Liver (tissue), 7 donors: ENCODE measurements at regions not wholly inside any gene's neighbourhood (a gene's known extent, or its start where the extent isn't known, plus 50 kb on each side); places are given as distances from the start of the nearest gene placed in this dataset.

ENCODE experiments used
- DNase-seq: peaks from one replicate; pipeline ENCODE4 v3.0.0-alpha.2; 2017; ENCODE audit warnings: low spot score
- H3K27ac ChIP-seq, 2 donors: one replicate each; pipeline ENCODE4 v1.7.0; 2013; ENCODE audit warnings: inconsistent platforms in 2 of 2, low read length in 2 of 2, control low read depth in 1 of 2, low read depth in 1 of 2, mild to moderate bottlenecking in 1 of 2
- H3K27me3 ChIP-seq, 4 donors: one replicate each; pipeline versions ENCODE4 v1.6.1 to v1.7.0; 2013; ENCODE audit warnings: low read length in 3 of 4, inconsistent platforms in 1 of 4, mild to moderate bottlenecking in 1 of 4, moderate library complexity in 1 of 4; ENCODE audit not compliant: control insufficient read depth in 4 of 4, insufficient read depth in 4 of 4
- H3K36me3 ChIP-seq, 4 donors: one replicate each; pipeline versions ENCODE4 v1.6.1 to v1.7.0; 2013; ENCODE audit warnings: low read length in 3 of 4, mild to moderate bottlenecking in 3 of 4, low read depth in 1 of 4, moderate library complexity in 1 of 4; ENCODE audit not compliant: control insufficient read depth in 4 of 4, insufficient read depth in 3 of 4
- H3K4me1 ChIP-seq, 4 donors: one replicate each; pipeline versions ENCODE4 v1.6.1 to v1.7.0; 2013; ENCODE audit warnings: low read length in 3 of 4, mild to moderate bottlenecking in 3 of 4, moderate library complexity in 1 of 4; ENCODE audit not compliant: control insufficient read depth in 4 of 4, insufficient read depth in 4 of 4
- H3K4me3 ChIP-seq, 3 donors: one replicate each; pipeline versions ENCODE4 v1.6.1 to v1.7.0; 2013; ENCODE audit warnings: low read length in 3 of 3, control low read depth in 1 of 3, low read depth in 1 of 3, mild to moderate bottlenecking in 1 of 3
- H3K9ac ChIP-seq, 2 donors: one replicate each; pipeline ENCODE4 v1.7.0; 2013; ENCODE audit warnings: low read length in 2 of 2, mild to moderate bottlenecking in 2 of 2, moderate library complexity in 2 of 2, control low read depth in 1 of 2, low read depth in 1 of 2
- H3K9me3 ChIP-seq, 4 donors: one replicate each; pipeline versions ENCODE4 v1.6.1 to v1.7.0; 2013; ENCODE audit warnings: low read length in 3 of 4; ENCODE audit not compliant: control insufficient read depth in 4 of 4
- GABPA ChIP-seq, 2 donors: IDR thresholded peaks in 1 of 2; conservative IDR thresholded peaks in 1 of 2; 2 replicates each; pipeline ENCODE4 v1.6.1; 2016; ENCODE audit warnings: antibody characterized with exemption in 2 of 2, mild to moderate bottlenecking in 1 of 2, moderate library complexity in 1 of 2
- HNF4A ChIP-seq, 2 donors: conservative IDR thresholded peaks; 2 replicates each; pipeline ENCODE4 v1.6.1; 2016; ENCODE audit warnings: antibody characterized with exemption in 2 of 2, mild to moderate bottlenecking in 2 of 2
- HNF4G ChIP-seq: IDR thresholded peaks from 2 replicates; pipeline ENCODE4 v1.6.1; 2016; ENCODE audit warnings: antibody characterized with exemption
- JUND ChIP-seq, 2 donors: IDR thresholded peaks; 2 replicates each; pipeline ENCODE4 v1.6.1; 2016; ENCODE audit warnings: antibody characterized with exemption in 2 of 2
- NR2F2 ChIP-seq: IDR thresholded peaks from 2 replicates; pipeline ENCODE4 v1.6.1; 2016; ENCODE audit warnings: antibody characterized with exemption
- YY1 ChIP-seq: IDR thresholded peaks from 2 replicates; pipeline ENCODE4 v1.6.1; 2016; ENCODE audit warnings: antibody characterized with exemption, mild to moderate bottlenecking
- WGBS: extraction: QIAGEN DNeasy Blood & Tissue Kit; methylation state at CpG from one replicate; pipeline ENCODE4 v1.1.7; 2013; 5-methylcytosine and 5-hydroxymethylcytosine counted together
- TF ChIP-seq, protein P1 (sequence below): IDR thresholded peaks from 2 replicates; pipeline ENCODE4 v1.6.1; 2016; ENCODE audit warnings: antibody characterized with exemption
- TF ChIP-seq, protein P2 (sequence below): IDR thresholded peaks from 2 replicates; pipeline ENCODE4 v1.6.1; 2016; ENCODE audit warnings: antibody characterized with exemption, mild to moderate bottlenecking
- donor health status: healthy.
- donor health status: healthy.
- donor health status: healthy.
- donor health status: healthy.

DNA sequence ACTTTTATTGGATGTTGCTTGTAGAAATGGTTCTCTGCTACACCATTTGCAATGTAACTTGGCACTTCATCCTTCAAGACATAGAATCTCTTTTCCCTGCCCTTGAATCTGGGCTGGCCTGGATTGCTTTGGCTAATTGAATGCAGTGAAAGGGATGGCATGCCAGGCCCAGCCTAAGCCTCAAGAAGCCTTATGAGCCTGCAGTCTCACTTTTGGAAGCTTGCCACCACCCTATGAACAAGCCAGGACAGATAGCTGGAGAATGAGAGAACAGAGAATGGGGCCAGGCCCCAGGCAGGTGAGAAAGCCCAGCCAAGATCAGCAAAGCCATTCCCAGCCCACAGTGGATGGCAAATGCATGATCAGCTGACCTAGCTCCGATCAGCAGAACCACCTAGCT lies 117.0 kb upstream of the ADRA1D start (continued):
- TF ChIP-seq, protein P1, sequence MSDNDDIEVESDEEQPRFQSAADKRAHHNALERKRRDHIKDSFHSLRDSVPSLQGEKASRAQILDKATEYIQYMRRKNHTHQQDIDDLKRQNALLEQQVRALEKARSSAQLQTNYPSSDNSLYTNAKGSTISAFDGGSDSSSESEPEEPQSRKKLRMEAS, result no peak

DNA sequence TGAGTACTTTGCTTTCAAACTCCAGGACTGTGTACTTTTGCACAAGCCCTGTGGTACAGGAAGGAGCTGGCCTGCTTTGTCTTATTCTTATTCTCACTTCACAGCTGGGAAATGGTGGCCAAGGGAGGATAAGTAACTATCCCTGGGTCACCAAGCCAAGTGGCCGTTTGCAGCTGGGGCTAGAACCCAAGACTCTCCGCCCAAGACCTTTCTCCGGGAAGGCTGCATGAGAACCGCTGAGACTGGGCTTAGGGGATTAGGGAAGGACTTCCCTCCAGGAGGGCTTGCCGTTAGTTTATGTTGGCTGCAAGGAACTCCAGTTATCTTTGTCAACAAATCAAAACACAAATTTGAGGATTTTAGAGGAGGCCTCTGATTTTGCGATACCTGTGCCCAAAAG lies 109.5 kb upstream of the ADRA1D start:
- H3K4me3 ChIP-seq, result no peak overlapping the region
- H3K27me3 ChIP-seq, result no peaks in the 10 kb centered on the region
- no peak overlapping the region for H3K9ac ChIP-seq
- TF ChIP-seq HNF4A (conservative IDR thresholded peaks at IDR 0.05) (no peak), YY1 (no peak), NR2F2 (no peak)
- DNase-seq, result no peak
- WGBS, result 68% methylated on average over 6 of the region's 6 CpGs
- H3K4me1 ChIP-seq, result no peaks in the 10 kb centered on the region
- no peaks in the 10 kb centered on the region for H3K36me3 ChIP-seq
- no peaks in the 10 kb centered on the region for H3K9me3 ChIP-seq
- H3K27ac ChIP-seq, result no peak overlapping the region

DNA sequence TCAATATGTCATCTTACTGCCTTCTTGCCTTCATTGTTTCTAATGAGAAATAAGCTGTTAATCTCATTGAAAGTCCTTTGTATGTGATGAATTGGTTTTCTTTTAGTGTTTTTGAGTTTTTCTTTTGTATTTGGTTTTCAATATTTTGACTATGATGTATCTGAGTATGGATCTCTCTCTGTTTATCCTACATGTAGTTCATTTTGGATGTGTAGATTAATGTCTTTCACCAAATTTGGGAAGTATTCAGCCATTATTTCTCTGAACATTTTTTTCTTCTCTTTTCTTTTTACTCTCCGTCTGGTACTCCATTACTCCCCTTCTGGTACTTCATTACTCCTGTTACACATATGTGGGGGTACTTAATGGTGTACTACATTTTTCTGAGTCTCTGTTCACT lies 103.3 kb upstream of the ADRA1D start:
- no peak for DNase-seq

DNA sequence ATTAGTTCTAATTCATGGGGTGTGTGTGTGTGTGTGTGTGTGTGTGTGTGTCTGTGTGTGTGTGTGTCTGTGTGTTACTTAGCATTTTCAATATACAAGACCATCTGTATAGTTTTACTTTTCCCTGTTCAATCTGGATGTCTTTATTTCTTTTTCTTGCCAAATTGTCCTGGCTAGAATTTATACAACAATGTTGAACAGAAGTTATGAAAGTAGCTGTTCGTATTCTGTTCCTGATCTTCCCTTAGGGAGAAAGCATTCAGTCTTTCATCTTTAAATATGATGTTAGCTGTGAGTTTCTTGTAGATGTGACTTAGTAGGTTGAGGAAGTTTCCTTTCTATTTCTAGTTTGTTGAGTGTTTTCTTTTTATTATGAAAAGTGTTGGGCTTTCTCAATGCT lies 101.0 kb upstream of the ADRA1D start:
- TF ChIP-seq JUND (IDR thresholded peaks at IDR 0.05), result no peak
- H3K9me3 ChIP-seq, result peaks cover 0 to 2% (median under 1%) of the 10 kb centered on the region in 4 donors
- no peak overlapping the region for H3K4me3 ChIP-seq
- no peak overlapping the region for H3K27ac ChIP-seq
- H3K36me3 ChIP-seq, result no peaks in the 10 kb centered on the region
- no peak for DNase-seq
- 68% methylated on average over 1 of the region's 1 CpG for WGBS
- H3K9ac ChIP-seq, result no peak overlapping the region
- H3K27me3 ChIP-seq, result no peaks in the 10 kb centered on the region
- H3K4me1 ChIP-seq, result no peaks in the 10 kb centered on the region

More for the DNA sequence above, 103.3 kb upstream of the ADRA1D start:
- Histone ChIP-seq H3K4me1 (no peaks in the 10 kb centered on the region), H3K27ac (no peak overlapping the region), H3K36me3 (no peaks in the 10 kb centered on the region), H3K9me3 (peaks cover 0 to 2% (median under 1%) of the 10 kb centered on the region in 4 donors), H3K9ac (no peak overlapping the region), H3K4me3 (no peak overlapping the region), H3K27me3 (no peaks in the 10 kb centered on the region)
- TF ChIP-seq HNF4G, result no peak
- TF ChIP-seq, protein P2, sequence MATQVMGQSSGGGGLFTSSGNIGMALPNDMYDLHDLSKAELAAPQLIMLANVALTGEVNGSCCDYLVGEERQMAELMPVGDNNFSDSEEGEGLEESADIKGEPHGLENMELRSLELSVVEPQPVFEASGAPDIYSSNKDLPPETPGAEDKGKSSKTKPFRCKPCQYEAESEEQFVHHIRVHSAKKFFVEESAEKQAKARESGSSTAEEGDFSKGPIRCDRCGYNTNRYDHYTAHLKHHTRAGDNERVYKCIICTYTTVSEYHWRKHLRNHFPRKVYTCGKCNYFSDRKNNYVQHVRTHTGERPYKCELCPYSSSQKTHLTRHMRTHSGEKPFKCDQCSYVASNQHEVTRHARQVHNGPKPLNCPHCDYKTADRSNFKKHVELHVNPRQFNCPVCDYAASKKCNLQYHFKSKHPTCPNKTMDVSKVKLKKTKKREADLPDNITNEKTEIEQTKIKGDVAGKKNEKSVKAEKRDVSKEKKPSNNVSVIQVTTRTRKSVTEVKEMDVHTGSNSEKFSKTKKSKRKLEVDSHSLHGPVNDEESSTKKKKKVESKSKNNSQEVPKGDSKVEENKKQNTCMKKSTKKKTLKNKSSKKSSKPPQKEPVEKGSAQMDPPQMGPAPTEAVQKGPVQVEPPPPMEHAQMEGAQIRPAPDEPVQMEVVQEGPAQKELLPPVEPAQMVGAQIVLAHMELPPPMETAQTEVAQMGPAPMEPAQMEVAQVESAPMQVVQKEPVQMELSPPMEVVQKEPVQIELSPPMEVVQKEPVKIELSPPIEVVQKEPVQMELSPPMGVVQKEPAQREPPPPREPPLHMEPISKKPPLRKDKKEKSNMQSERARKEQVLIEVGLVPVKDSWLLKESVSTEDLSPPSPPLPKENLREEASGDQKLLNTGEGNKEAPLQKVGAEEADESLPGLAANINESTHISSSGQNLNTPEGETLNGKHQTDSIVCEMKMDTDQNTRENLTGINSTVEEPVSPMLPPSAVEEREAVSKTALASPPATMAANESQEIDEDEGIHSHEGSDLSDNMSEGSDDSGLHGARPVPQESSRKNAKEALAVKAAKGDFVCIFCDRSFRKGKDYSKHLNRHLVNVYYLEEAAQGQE, result no peak
- TF ChIP-seq, protein P1, result no peak
- TF ChIP-seq GABPA (IDR thresholded peaks at IDR 0.05 in 1 of 2, conservative IDR thresholded peaks at IDR 0.05 in 1 of 2), result no peak
- no peak for TF ChIP-seq JUND (IDR thresholded peaks at IDR 0.05)
- TF ChIP-seq NR2F2, result no peak
- no peak for TF ChIP-seq HNF4A (conservative IDR thresholded peaks at IDR 0.05)
- no peak for TF ChIP-seq YY1
- WGBS, result 86% methylated on average over 1 of the region's 1 CpG
